AG04450 (cell line): ENCODE measurements at regions not wholly inside any gene's neighbourhood (a gene's known extent, or its start where the extent isn't known, plus 50 kb on each side); places are given as distances from the start of the nearest gene placed in this dataset.
"Not testable (repeated sequence)": the region's sequence is repeated elsewhere in the genome, so short reads cannot be mapped to it uniquely, and the experiment has no call there.

Source experiments
- CTCF ChIA-PET: fragments of 300-600, 350-600 bp; formaldehyde crosslinking; extraction: SDS; loops from one replicate; lab custom pipeline; 2022; ENCODE audit warnings: antibody characterized with exemption, inconsistent platforms; lab: Charles Lee
- POLR2A ChIA-PET: fragments of 350-600 bp; formaldehyde crosslinking; extraction: SDS; loops from one replicate; lab custom pipeline; 2021; ENCODE audit warnings: antibody characterized with exemption, inconsistent platforms; lab: Yijun Ruan, JAX
- DNase-seq: peaks from one replicate; pipeline ENCODE4 v3.0.0-alpha.2; 2011; ENCODE audit warnings: low read depth, low spot score
- H3K27ac ChIP-seq: one replicate; pipeline ENCODE4 v1.5.1; 2012; ENCODE audit warnings: low read depth, low read length, control low read depth
- H3K27me3 ChIP-seq: one replicate; pipeline ENCODE4 v1.6.0; 2012; ENCODE audit warnings: low read length; ENCODE audit not compliant: control insufficient read depth, insufficient read depth
- H3K4me3 ChIP-seq: 2 replicates; pipeline ENCODE4 v1.5.1; 2011; ENCODE audit warnings: mild to moderate bottlenecking, low read depth, low read length, control low read depth
- H3K9me3 ChIP-seq: 2 replicates; pipeline ENCODE4 v1.5.1; 2012; ENCODE audit warnings: low read length; ENCODE audit not compliant: control insufficient read depth, insufficient read depth
- CTCF ChIP-seq: IDR thresholded peaks from 2 replicates; pipeline ENCODE4 v1.5.1; 2011; ENCODE audit warnings: low read depth, low read length, control low read depth, inconsistent platforms

- TF ChIP-seq CTCF = no peak
- Histone ChIP-seq H3K4me3 (no peak overlapping the region), H3K9me3 (no peaks in the 10 kb centered on the region), H3K27me3 (no peaks in the 10 kb centered on the region), H3K27ac (peak overlapping the region; percentile 4)
- POLR2A ChIA-PET = interaction anchor here (1.0 kb wide), 2 partner anchors 12 to 60 kb away, joined by 3 to 4 read pairs; partner anchors contain the start of gene ATP2B1
- CTCF ChIA-PET = interaction anchor here (0.6 kb wide), 1 partner anchor 174 kb away, joined by 3 read pairs; no protein-coding TSS in a partner anchor
- DNase-seq = peak; percentile 79
These were observed 60.2 kb upstream of the ATP2B1 start for GRCh38 chr12:89768586-89769482.

- no peak for TF ChIP-seq CTCF
- ChIA-PET POLR2A (no interaction called here), CTCF (interaction anchor here (0.8 kb wide), 1 partner anchor 17 kb away, joined by 4 read pairs; no protein-coding TSS in a partner anchor)
- Histone ChIP-seq H3K27ac (no peak overlapping the region), H3K9me3 (no peaks in the 10 kb centered on the region), H3K4me3 (no peak overlapping the region), H3K27me3 (no peaks in the 10 kb centered on the region)
- DNase-seq = no peak
These were observed 57.6 kb upstream of the ATP2B1 start for GRCh38 chr12:89765959-89766824.

- CTCF ChIA-PET, H3K9me3 ChIP-seq, DNase-seq, POLR2A ChIA-PET, H3K27me3 ChIP-seq, H3K4me3 ChIP-seq, H3K27ac ChIP-seq: not testable (repeated sequence)
These were observed 55.5 kb upstream of the ATP2B1 start for GRCh38 chr12:89764164-89764563.

GRCh38 chr12:89762498-89763170 lies 54.0 kb upstream of the ATP2B1 start:
- Histone ChIP-seq H3K27ac (no peak overlapping the region), H3K27me3 (no peaks in the 10 kb centered on the region), H3K4me3 (no peak overlapping the region), H3K9me3 (no peaks in the 10 kb centered on the region)
- POLR2A ChIA-PET = no interaction called here
- TF ChIP-seq CTCF = no peak
- CTCF ChIA-PET = interaction anchor here (0.6 kb wide), 1 partner anchor 36 kb away, joined by 3 read pairs; no protein-coding TSS in a partner anchor
- no peak for DNase-seq

- H3K27ac ChIP-seq = no peak overlapping the region
- H3K27me3 ChIP-seq = no peaks in the 10 kb centered on the region
- TF ChIP-seq CTCF = no peak
- no peaks in the 10 kb centered on the region for H3K9me3 ChIP-seq
- CTCF ChIA-PET = no interaction called here
- no peak for DNase-seq
- POLR2A ChIA-PET = no interaction called here
- H3K4me3 ChIP-seq = no peak overlapping the region
These were observed 52.1 kb upstream of the ATP2B1 start for GRCh38 chr12:89760783-89761182.
